A673 (cell line): ENCODE measurements at regions not wholly inside any gene's neighbourhood (a gene's known extent, or its start where the extent isn't known, plus 50 kb on each side); places are given as distances from the start of the nearest gene placed in this dataset.

Experiments
- CTCF ChIP-seq: fragments of 300-800, 200-600 bp; sonication (generic); conservative IDR thresholded peaks from 2 replicates; pipeline ENCODE4 v1.5.1; 2017; ENCODE audit warnings: low read depth, mild to moderate bottlenecking, antibody characterized with exemption, low read length, moderate library complexity, mixed read lengths
- EZH2 ChIP-seq: fragments of 200-600 bp; sonication (generic); IDR thresholded peaks from 2 replicates; pipeline ENCODE4 v1.6.1; 2017; ENCODE audit warnings: borderline replicate concordance, low read depth, mild to moderate bottlenecking, mixed read lengths, antibody characterized with exemption, low read length; ENCODE audit not compliant: poor library complexity, severe bottlenecking

- TF ChIP-seq CTCF = no peak
- TF ChIP-seq EZH2 = no peak
These were observed 54.4 kb upstream of the LGALSL start for GRCh38 chr2:64399521-64399920.
